GM18498 (cell line): ENCODE measurements at regions not wholly inside any gene's neighbourhood (a gene's known extent, or its start where the extent isn't known, plus 50 kb on each side); places are given as distances from the start of the nearest gene placed in this dataset.
"Not testable (repeated sequence)": the region's sequence is repeated elsewhere in the genome, so short reads cannot be mapped to it uniquely, and the experiment has no call there.

Experiments
- ATAC-seq: cut with Tn5 transposase; IDR thresholded peaks from one replicate; pipeline ENCODE4 v1.9.1; 2021; ENCODE audit warnings: mild to moderate bottlenecking, moderate library complexity; ENCODE audit not compliant: unreplicated experiment

GRCh38 chr12:131333621-131334440, 377.1 kb upstream of the SFSWAP start:
- no peak for ATAC-seq

- ATAC-seq, result no peak
Observed at GRCh38 chr12:131334835-131335234, 376.1 kb upstream of the SFSWAP start.

- no peak for ATAC-seq
Observed at GRCh38 chr12:131335456-131335855, 375.4 kb upstream of the SFSWAP start.

GRCh38 chr12:131337861-131338260, 373.0 kb upstream of the SFSWAP start:
- ATAC-seq, result not testable (repeated sequence)

- no peak for ATAC-seq
Observed at GRCh38 chr12:131340616-131341210, 370.2 kb upstream of the SFSWAP start.

GRCh38 chr12:131341608-131342007, 369.3 kb upstream of the SFSWAP start:
- not testable (repeated sequence) for ATAC-seq

- not testable (repeated sequence) for ATAC-seq
Observed at GRCh38 chr12:131343436-131343835, 367.5 kb upstream of the SFSWAP start.

- not testable (repeated sequence) for ATAC-seq
Observed at GRCh38 chr12:131344715-131345520, 366.0 kb upstream of the SFSWAP start.

- no peak for ATAC-seq
Observed at GRCh38 chr12:131345521-131346436, 365.1 kb upstream of the SFSWAP start.

GRCh38 chr12:131346555-131347344, 364.1 kb upstream of the SFSWAP start:
- no peak for ATAC-seq

GRCh38 chr12:131347345-131347714, 363.6 kb upstream of the SFSWAP start:
- no peak for ATAC-seq

GRCh38 chr12:131347732-131348131, 363.2 kb upstream of the SFSWAP start:
- no peak for ATAC-seq

- ATAC-seq, result no peak
Observed at GRCh38 chr12:131348231-131348630, 362.7 kb upstream of the SFSWAP start.

- ATAC-seq, result no peak
Observed at GRCh38 chr12:131348646-131349045, 362.2 kb upstream of the SFSWAP start.

- ATAC-seq, result no peak
Observed at GRCh38 chr12:131349397-131350127, 361.3 kb upstream of the SFSWAP start.

GRCh38 chr12:131350943-131351318, 360.0 kb upstream of the SFSWAP start:
- ATAC-seq, result no peak

- no peak for ATAC-seq
Observed at GRCh38 chr12:131351319-131352028, 359.4 kb upstream of the SFSWAP start.

- ATAC-seq, result no peak
Observed at GRCh38 chr12:131352296-131352900, 358.5 kb upstream of the SFSWAP start.
